ENCODE measurements at regions not wholly inside any gene's neighbourhood (a gene's known extent, or its start where the extent isn't known, plus 50 kb on each side); places are given as distances from the start of the nearest gene placed in this dataset.

DNA sequence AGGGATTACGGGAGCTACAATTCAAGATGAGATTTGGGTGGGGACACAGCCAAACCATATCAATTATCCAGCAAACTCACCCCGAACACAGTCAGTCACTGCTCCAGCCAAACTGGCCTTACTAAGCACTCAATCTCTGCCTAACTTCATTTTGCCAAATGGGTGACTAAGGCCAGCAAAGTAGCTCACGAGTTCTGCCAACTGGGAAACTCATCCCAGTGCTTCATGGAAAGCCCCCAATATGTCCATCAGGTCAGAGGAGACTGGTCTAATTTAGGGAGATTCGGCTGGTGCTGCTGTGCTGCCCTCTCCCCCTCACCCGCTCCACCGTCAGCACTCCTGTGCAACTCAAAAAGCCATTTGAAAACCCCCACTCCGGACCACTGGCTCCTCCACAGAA lies 324.0 kb downstream of the FOXO1 start:
- Histone ChIP-seq H3K4me3 (ENCODE audit: insufficient read depth, low read depth, low read length) (no peak overlapping the region), H3K27me3 (ENCODE audit: control insufficient read depth, insufficient read depth, low read length) (no peaks in the 10 kb centered on the region; the same call in 1 of the 2 replicates), H3K36me3 (replicated peaks; ENCODE audit: control insufficient read depth, insufficient read depth, low read length) (no peaks in the 10 kb centered on the region)
- DNase-seq, result no peak

DNA sequence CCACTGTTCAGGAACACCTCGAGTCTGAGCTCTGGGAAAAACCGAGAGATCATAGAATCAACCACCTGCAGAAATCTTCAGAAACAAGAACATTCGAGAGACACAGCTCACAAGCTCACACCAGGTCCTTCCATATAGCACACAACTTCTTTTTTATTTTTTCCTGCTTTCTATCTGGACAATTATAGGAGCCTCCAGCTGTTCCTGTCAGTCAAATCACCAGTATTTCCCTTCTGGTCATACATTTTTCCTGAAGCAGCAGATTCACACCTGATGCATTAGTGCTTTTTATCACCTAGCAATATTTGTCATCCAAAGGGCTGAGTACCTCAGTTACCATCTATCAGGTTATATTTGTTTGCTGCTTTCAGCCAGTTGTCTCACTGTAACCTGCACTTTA lies 323.5 kb downstream of the FOXO1 start:
- DNase-seq, result no peak
- H3K27me3 ChIP-seq (ENCODE audit: control insufficient read depth, insufficient read depth, low read length), result no peaks in the 10 kb centered on the region; the same call in 1 of the 2 replicates

DNA sequence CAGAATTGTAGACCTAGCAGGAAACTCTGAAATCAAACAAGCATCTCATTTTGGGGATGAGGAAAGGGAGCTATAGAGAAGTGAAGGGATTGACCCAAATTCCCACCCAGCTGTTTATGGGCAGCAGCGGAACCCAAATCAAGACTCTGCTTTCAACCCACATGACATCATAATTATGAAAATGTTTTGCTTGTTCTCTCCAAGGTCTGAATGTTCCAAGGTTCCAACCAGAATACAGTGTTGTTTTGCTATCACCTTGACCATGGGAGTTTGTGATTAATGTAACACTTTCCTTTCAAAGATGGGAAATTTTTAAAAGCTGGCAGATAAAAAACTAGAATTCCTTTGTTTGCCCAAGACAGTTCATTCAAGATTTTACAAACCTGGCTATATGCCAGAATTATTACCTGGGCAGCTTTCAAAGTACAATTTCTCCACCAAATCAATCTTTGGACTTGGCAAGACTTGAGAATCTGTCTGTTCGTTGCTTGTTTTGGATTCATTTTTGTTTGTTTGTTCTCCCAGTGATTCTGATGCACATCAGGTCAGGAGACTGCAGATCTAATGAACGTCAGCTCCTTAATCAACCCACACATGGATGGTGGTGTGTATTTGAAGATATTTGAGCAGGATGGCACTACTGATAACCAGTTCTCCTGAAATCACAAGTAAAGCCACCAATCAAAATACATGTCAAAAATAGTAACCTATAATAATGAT lies 322.7 kb downstream of the FOXO1 start:
- H3K27me3 ChIP-seq (ENCODE audit: control insufficient read depth, insufficient read depth, low read length), result no peaks in the 10 kb centered on the region; the same call in 1 of the 2 replicates

More for the DNA sequence above, 323.5 kb downstream of the FOXO1 start:
- Histone ChIP-seq H3K4me3 (ENCODE audit: insufficient read depth, low read depth, low read length) (no peak overlapping the region), H3K36me3 (replicated peaks; ENCODE audit: control insufficient read depth, insufficient read depth, low read length) (no peaks in the 10 kb centered on the region)

DNA sequence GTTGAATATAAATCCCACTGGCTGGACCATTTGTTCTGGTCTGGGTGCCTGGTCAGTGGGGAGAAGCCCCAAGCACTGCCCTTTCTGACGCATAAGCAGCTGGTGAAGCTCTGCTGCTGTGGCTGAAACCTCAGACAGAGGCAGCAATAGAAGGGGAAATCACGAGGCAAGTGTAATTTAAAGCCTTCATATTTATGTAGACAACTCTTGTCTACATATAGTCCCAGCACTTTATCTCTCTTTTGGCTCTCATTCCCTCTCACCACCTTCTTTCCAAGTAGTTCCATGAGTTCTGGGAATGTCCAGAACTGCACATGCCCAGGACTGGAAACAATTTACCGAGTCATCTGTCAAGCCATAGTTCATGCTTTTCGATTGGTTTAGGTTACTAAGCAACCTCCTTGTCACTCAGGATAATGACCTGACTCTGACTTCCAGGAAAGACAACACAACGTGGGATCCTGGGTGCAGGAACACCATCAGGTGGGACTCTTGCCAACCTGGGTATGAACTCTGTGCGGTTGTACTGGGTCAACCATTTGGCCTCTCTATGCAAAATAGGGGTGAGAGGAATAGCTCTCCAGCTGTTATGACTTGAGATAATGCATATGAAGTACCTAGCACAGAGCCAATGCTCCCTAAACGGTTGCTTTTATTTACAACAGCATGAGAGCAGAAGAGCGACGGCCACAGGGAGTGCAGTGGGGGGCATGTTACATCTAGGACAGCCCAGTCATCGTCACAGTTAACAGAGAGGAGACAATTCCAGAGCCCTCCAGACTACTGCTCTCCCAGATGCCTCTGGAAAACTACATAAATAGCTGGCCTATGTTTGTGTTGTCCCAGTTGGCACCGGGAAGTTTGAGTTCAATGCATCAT lies 321.9 kb downstream of the FOXO1 start:
- Histone ChIP-seq H3K27me3 (ENCODE audit: control insufficient read depth, insufficient read depth, low read length) (no peaks in the 10 kb centered on the region; the same call in 1 of the 2 replicates), H3K36me3 (replicated peaks; ENCODE audit: control insufficient read depth, insufficient read depth, low read length) (no peaks in the 10 kb centered on the region), H3K4me3 (ENCODE audit: insufficient read depth, low read depth, low read length) (no peak overlapping the region)
- DNase-seq, result no peak

More for the DNA sequence above, 322.7 kb downstream of the FOXO1 start:
- H3K4me3 ChIP-seq (ENCODE audit: insufficient read depth, low read depth, low read length), result no peak overlapping the region
- H3K36me3 ChIP-seq (replicated peaks; ENCODE audit: control insufficient read depth, insufficient read depth, low read length), result no peaks in the 10 kb centered on the region
- no peak for DNase-seq

DNA sequence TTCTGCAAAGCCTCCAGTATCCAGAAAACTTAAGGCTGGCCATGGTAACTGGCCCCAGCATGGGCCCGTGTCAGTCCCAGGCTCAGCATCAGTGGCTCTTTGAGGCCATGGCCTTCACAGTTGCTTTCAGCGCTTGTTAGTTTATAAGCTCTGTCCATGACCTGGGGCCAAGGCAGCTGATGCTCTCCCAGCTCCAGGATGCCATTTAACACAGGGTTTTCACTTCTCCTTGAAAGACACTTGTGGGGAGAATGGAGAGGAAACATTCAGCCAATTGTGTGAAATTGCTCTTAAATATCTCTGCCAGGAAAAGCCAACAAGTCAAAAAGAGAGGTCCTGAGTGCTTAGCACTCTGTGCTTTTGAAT lies 321.3 kb downstream of the FOXO1 start:
- H3K4me3 ChIP-seq (ENCODE audit: insufficient read depth, low read depth, low read length), result no peak overlapping the region
- H3K27me3 ChIP-seq (ENCODE audit: control insufficient read depth, insufficient read depth, low read length), result no peaks in the 10 kb centered on the region; the same call in 1 of the 2 replicates
- DNase-seq, result no peak

DNA sequence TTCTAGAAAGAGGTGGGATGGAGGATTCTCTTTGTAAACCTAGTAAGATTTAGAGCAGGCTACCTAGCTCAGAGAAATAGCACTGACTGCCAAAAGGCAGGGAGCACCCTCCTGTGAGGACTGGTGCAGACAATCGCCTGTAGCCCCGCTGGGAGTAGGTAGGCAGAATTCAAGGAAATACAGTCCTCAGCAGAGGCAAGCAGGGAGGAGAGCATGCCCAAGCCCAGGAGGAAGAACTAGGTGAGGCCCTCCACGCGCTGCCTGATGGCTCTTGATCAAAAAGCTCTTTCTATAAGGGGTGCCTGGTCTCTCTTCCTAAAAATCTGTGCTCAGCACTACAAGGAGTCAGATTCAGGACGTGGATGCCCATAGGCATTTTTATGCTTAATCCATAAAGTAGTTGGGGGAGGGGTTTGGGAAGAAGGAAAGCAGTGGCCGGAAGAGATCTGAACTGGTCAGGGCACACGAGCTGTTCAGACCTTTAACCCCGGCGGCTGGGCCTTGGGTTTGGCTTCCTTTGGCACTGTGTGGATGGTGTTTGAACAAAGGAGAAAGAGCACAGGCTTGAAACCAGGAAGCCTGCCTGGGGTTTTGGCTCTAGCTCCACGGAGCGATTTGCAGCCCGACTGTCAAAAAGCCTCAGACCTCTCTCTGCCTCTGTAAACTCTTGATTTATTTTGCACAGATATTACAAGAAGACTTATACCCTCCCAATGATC lies 320.6 kb downstream of the FOXO1 start:
- peak; percentile 37 for DNase-seq
- Histone ChIP-seq H3K27me3 (ENCODE audit: control insufficient read depth, insufficient read depth, low read length) (no peaks in the 10 kb centered on the region; the same call in 1 of the 2 replicates), H3K36me3 (replicated peaks; ENCODE audit: control insufficient read depth, insufficient read depth, low read length) (no peaks in the 10 kb centered on the region), H3K4me3 (ENCODE audit: insufficient read depth, low read depth, low read length) (no peak overlapping the region)

More for the DNA sequence above, 321.3 kb downstream of the FOXO1 start:
- H3K36me3 ChIP-seq (replicated peaks; ENCODE audit: control insufficient read depth, insufficient read depth, low read length), result no peaks in the 10 kb centered on the region

DNA sequence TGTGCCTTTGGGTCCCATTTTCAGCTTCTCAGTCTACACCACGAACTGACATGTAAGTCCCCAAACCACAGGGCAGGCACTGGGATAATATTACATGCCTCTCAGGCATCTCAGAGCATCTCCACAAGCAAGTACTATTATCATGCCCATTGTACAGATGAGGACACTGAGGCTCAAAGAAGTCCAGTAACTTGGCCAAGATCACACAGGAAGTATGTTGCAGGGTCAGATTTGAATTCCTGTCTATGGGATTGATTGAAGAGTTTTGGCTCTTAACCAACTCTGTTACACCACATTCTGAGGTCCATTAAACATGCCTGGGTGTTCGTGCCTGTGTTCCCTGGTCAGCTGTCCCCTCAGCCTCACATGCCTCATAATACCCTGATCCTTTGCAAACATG lies 319.8 kb downstream of the FOXO1 start:
- H3K27me3 ChIP-seq (ENCODE audit: control insufficient read depth, insufficient read depth, low read length), result no peaks in the 10 kb centered on the region; the same call in 1 of the 2 replicates
- H3K36me3 ChIP-seq (replicated peaks; ENCODE audit: control insufficient read depth, insufficient read depth, low read length), result no peaks in the 10 kb centered on the region
- H3K4me3 ChIP-seq (ENCODE audit: insufficient read depth, low read depth, low read length), result no peak overlapping the region
- no peak for DNase-seq

DNA sequence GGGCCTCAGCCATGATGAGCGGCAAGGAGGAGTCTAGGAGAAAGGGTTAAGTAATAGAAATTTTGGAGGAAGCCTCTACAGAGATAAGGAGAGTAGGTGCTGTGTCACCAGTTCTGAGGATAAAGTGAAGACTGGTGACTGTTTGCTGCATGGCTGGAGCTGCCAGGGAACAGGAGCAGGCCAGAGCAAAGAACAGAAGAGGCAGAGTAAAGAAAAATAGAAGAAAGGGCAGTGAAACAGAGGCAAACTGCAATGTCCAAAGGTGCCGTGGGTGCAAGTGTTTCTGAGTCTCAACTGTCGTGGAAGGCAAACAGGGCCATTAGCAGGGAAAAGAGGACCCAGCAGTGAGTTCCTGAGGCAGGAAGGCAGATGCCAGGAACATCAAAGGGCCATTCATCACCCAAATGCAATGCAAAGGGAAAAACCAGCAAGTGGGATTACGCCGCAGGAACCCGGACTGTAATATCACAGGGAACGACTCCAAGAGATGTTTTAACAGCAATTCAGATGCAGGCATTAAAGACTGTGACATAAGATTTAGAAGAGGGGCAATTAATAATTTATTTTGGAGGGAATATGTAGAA lies 318.3 kb downstream of the FOXO1 start:
- Histone ChIP-seq H3K4me3 (ENCODE audit: insufficient read depth, low read depth, low read length) (no peak overlapping the region), H3K36me3 (replicated peaks; ENCODE audit: control insufficient read depth, insufficient read depth, low read length) (no peaks in the 10 kb centered on the region), H3K27me3 (ENCODE audit: control insufficient read depth, insufficient read depth, low read length) (no peaks in the 10 kb centered on the region; the same call in 1 of the 2 replicates)
- DNase-seq, result no peak

DNA sequence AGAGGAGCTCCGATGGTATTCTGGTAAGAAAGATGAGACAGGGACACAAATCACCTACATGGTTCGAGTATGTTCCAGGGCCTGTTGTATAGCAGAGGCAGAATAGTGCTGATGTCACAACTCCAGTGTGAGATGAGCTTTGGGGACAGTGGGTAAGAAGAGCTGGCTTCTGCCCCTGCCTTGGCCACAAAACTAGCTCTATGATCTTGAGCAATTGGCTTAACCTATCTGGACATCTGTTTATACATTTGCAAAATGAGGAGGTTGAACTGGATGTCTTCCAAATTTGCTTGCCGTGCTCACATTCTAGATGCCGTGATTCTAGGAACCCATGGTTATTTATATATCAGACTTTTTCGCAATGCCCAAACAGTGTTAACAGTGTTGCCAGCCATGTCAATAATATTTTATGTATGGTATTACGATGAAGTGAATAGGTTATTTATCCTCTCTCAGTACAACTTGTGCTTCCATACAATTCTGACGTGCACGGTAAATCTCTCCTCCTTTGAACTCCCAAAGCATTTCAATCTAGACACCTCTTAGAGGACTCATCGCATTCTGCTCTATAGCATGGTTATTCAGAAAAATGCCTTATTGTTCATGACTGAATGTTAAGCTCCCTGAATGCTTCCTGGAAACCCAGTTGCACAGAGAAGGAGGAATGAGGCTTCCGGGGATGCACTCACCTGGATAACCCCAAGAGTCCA lies 316.0 kb downstream of the FOXO1 start:
- H3K4me3 ChIP-seq (ENCODE audit: insufficient read depth, low read depth, low read length), result no peak overlapping the region
- H3K27me3 ChIP-seq (ENCODE audit: control insufficient read depth, insufficient read depth, low read length), result no peaks in the 10 kb centered on the region; the same call in 1 of the 2 replicates
- no peak for DNase-seq
- no peaks in the 10 kb centered on the region for H3K36me3 ChIP-seq (replicated peaks; ENCODE audit: control insufficient read depth, insufficient read depth, low read length)

DNA sequence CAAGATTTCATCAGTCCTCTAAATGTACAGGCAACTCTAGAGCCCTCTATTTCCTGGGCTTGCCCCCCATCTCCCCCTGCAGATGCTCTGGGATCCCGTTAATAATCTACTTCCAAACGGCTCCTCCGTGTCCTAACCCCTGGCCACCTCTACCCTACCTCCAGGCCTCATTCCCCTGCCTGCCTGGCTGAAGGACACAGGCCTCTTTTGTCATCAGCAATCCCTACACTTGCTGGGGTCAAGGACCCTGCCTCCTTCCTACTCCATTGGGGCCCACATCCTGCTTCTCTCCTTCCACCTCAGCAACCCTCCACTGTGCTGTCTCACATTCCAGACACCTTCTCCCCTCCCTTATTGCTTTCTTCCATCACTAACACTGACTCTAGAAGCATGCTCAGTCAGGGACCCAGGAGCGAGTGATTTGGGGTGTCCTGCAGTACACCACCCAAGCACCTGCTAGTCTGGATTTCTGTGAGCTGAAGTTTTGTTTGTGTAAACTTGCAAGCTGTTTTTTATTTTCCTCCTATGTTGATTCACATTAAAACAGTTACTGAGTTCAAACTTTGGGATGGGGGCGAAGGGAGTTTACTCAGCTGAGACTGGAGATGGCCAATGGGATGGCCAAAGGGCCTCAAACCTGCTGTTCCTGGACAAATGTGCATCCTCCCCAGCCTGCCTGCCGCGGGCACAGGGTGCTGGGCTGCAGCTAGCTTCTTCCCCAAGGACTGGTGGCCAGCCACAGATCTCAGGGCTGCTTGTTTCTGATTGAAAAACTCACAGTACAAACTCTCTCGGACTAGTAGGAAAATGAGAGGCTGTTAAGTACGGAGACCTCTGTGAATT lies 314.7 kb downstream of the FOXO1 start:
- Histone ChIP-seq H3K36me3 (replicated peaks; ENCODE audit: control insufficient read depth, insufficient read depth, low read length) (no peaks in the 10 kb centered on the region), H3K4me3 (ENCODE audit: insufficient read depth, low read depth, low read length) (no peak overlapping the region), H3K27me3 (ENCODE audit: control insufficient read depth, insufficient read depth, low read length) (no peaks in the 10 kb centered on the region; the same call in 1 of the 2 replicates)
- DNase-seq, result no peak

DNA sequence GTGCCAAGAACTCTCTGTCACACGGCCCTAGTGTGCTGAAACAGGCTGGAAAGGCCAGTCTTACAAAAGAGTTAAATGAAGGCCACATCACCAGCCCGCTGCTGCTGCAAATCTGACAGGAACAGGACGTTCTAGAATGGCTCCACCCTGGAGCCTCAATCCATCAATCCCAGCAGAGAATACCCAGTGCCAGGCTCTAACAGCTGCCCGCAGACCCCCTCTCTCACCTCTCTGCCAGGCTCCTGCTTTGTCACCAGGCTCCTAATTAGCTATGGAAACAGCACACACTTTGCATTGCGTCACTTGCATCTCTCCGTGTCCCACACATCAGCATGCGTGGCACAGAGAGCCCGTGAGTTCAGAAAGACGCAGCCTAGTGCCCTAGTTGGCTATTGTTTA lies 314.1 kb downstream of the FOXO1 start:
- Histone ChIP-seq H3K36me3 (replicated peaks; ENCODE audit: control insufficient read depth, insufficient read depth, low read length) (no peaks in the 10 kb centered on the region), H3K27me3 (ENCODE audit: control insufficient read depth, insufficient read depth, low read length) (no peaks in the 10 kb centered on the region), H3K4me3 (ENCODE audit: insufficient read depth, low read depth, low read length) (no peak overlapping the region)
- no peak for DNase-seq

DNA sequence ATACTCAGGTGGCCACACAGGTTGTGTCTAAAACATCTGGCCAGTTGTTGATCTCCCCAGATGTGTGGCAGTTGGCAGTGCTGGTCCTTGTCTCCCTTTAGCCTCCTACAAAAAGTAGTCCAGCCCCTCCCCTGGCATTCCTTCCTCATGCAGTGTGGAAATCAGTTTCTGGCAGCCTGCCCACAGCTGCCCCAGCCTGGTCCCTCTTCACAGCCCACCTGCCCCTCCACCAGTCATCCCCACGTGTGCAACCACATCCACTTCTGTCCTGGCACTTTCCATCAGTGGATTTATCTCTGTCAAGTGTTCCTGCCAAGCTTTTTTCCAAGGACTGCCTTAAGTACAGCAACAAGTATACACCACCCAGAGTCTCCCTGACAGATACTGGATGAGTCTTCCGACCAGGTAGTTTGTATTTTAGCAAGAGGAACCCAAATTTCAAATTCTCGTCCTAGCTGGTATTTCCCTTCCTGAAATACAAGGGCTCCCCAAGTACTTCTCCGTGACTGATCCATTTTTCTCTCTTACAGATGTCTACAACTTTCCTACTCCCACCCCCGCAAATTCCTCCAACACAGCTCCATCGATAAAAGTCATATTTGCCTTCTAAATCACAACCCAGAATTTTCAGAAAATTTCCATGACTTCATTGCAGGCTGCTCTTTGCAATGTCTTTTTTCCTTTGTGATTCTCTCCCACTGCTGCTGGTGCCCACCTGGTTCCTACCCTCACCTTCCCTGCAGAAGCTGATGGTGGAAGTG lies 313.5 kb downstream of the FOXO1 start:
- Histone ChIP-seq H3K27me3 (ENCODE audit: control insufficient read depth, insufficient read depth, low read length) (no peaks in the 10 kb centered on the region), H3K4me3 (ENCODE audit: insufficient read depth, low read depth, low read length) (no peak overlapping the region), H3K36me3 (replicated peaks; ENCODE audit: control insufficient read depth, insufficient read depth, low read length) (no peaks in the 10 kb centered on the region)
- no peak for DNase-seq
